Endothelial cell of umbilical vein (primary cell): ENCODE measurements at regions not wholly inside any gene's neighbourhood (a gene's known extent, or its start where the extent isn't known, plus 50 kb on each side); places are given as distances from the start of the nearest gene placed in this dataset.

Experiments
- BruUV-seq: library from RNA; stranded (reverse); fragments of 400-500 nt; replicated peaks from 2 replicates; lab custom pipeline; 2021; lab: Mats Ljungman, UMichigan
- CTCF ChIA-PET: fragments of 300-600, 350-600 bp; sonication (Branson Sonifier 250); formaldehyde crosslinking; loops from one replicate; lab custom pipeline; 2021; ENCODE audit warnings: antibody characterized with exemption, inconsistent platforms; lab: Charles Lee
- POLR2A ChIA-PET: fragments of 300-600, 350-600 bp; sonication (Branson Sonifier 250); formaldehyde crosslinking; loops from one replicate; lab custom pipeline; 2021; ENCODE audit warnings: antibody characterized with exemption, inconsistent platforms; lab: Charles Lee
- DNase-seq: peaks from one replicate; pipeline ENCODE4 v3.0.0-alpha.2; 2011; ENCODE audit warnings: low read depth, low spot score
- FAIRE-seq: peaks from 2 replicates; lab custom pipeline; 2011; peaks lifted over from hg19 to GRCh38; lab: Jason Lieb, UNC
- H2AFZ ChIP-seq: 2 replicates; pipeline ENCODE4 v1.6.0; 2012; ENCODE audit warnings: low read depth, low read length, control low read depth, inconsistent platforms
- H3K27ac ChIP-seq: 2 replicates; pipeline ENCODE4 v1.5.1; 2011; ENCODE audit warnings: low read depth, mild to moderate bottlenecking, control low read depth, low read length, moderate library complexity; ENCODE audit not compliant: insufficient read depth
- H3K27me3 ChIP-seq, 2 experiments: 2 replicates each; pipeline versions ENCODE4 v1.6.0 to v1.6.1; 2011; ENCODE audit warnings: low read length in 2 of 2, mixed read lengths in 1 of 2; ENCODE audit not compliant: control insufficient read depth in 2 of 2, insufficient read depth in 2 of 2
- H3K36me3 ChIP-seq, 2 experiments: 2 replicates in 1 of 2; 3 replicates in 1 of 2; pipeline ENCODE4 v1.5.1; 2011; ENCODE audit warnings: low read length in 2 of 2, mild to moderate bottlenecking in 1 of 2, moderate library complexity in 1 of 2; ENCODE audit not compliant: control insufficient read depth in 2 of 2, insufficient read depth in 2 of 2; ENCODE audit errors: extremely low read depth in 1 of 2
- H3K4me1 ChIP-seq: 3 replicates; pipeline ENCODE4 v1.5.1; 2011; ENCODE audit warnings: mild to moderate bottlenecking, low read length; ENCODE audit not compliant: control insufficient read depth, insufficient read depth; ENCODE audit errors: extremely low read depth
- H3K4me2 ChIP-seq: 2 replicates; pipeline ENCODE4 v1.6.1; 2011; ENCODE audit warnings: low read length, control low read depth, mixed read lengths; ENCODE audit not compliant: insufficient read depth
- H3K4me3 ChIP-seq, 3 experiments: fragments of 200-600 bp in 1 of 3; sonication (generic), shearing (Covaris generic) in 1 of 3; replicated peaks in 1 of 3; 2 replicates each; pipeline ENCODE4 v1.5.1; 2011 to 2016; ENCODE audit warnings: control low read depth in 3 of 3, low read length in 3 of 3, mild to moderate bottlenecking in 2 of 3, inconsistent platforms in 1 of 3, low read depth in 1 of 3, moderate library complexity in 1 of 3; ENCODE audit not compliant: insufficient read depth in 1 of 3
- H3K79me2 ChIP-seq: 2 replicates; pipeline ENCODE4 v1.6.0; 2012; ENCODE audit warnings: low read length, inconsistent platforms; ENCODE audit not compliant: control insufficient read depth, insufficient read depth
- H3K9ac ChIP-seq: replicated peaks from 2 replicates; pipeline ENCODE3; 2011; ENCODE audit warnings: low read length, control low read depth; ENCODE audit not compliant: insufficient read depth; ENCODE audit errors: extremely low read depth
- H3K9me1 ChIP-seq: replicated peaks from 3 replicates; pipeline ENCODE4 v1.6.0; 2011; ENCODE audit warnings: mild to moderate bottlenecking, low read length; ENCODE audit not compliant: control insufficient read depth, insufficient read depth; ENCODE audit errors: extremely low read depth
- H3K9me3 ChIP-seq: replicated peaks from 2 replicates; pipeline ENCODE4 v1.5.1; 2012; ENCODE audit warnings: low read length, inconsistent platforms; ENCODE audit not compliant: control insufficient read depth, insufficient read depth
- H4K20me1 ChIP-seq: replicated peaks from 2 replicates; pipeline ENCODE3; 2011; ENCODE audit warnings: mild to moderate bottlenecking, low read length; ENCODE audit not compliant: control insufficient read depth, insufficient read depth; ENCODE audit errors: extremely low read depth
- CTCF ChIP-seq, 2 donors: IDR thresholded peaks; 1 replicate in 1 of 2; 2 replicates in 1 of 2; pipeline ENCODE4 v1.5.1; 2011; ENCODE audit warnings: low read length in 2 of 2, mild to moderate bottlenecking in 2 of 2, moderate library complexity in 2 of 2, control low read depth in 1 of 2, inconsistent platforms in 1 of 2, low read depth in 1 of 2; ENCODE audit not compliant: insufficient read depth in 1 of 2; ENCODE audit errors: extremely low read depth in 1 of 2
- EZH2 ChIP-seq: IDR thresholded peaks from 2 replicates; pipeline ENCODE4 v1.6.1; 2012; ENCODE audit warnings: borderline replicate concordance, low read depth, mild to moderate bottlenecking, moderate library complexity, low read length, inconsistent platforms; ENCODE audit not compliant: severe bottlenecking
- FOS ChIP-seq: IDR thresholded peaks from 2 replicates; pipeline ENCODE4 v1.6.1; 2011; ENCODE audit warnings: mild to moderate bottlenecking, low read length, moderate library complexity, borderline replicate concordance; ENCODE audit not compliant: insufficient read depth
- GATA2 ChIP-seq: IDR thresholded peaks from 2 replicates; pipeline ENCODE4 v1.7.0; 2011; ENCODE audit warnings: low read depth, mild to moderate bottlenecking, moderate library complexity, mixed read lengths, low read length; ENCODE audit not compliant: insufficient read length, insufficient read depth
- JUN ChIP-seq: IDR thresholded peaks from 2 replicates; pipeline ENCODE4 v1.6.1; 2011; ENCODE audit warnings: borderline replicate concordance, low read depth; ENCODE audit not compliant: insufficient read length, insufficient read depth
- MAX ChIP-seq: IDR thresholded peaks from 2 replicates; pipeline ENCODE4 v1.6.1; 2011; ENCODE audit not compliant: insufficient read depth, insufficient read length
- MYC ChIP-seq: IDR thresholded peaks from one replicate; pipeline ENCODE4 v1.6.1; 2011; ENCODE audit warnings: mild to moderate bottlenecking, low read depth, low read length
- POLR2A ChIP-seq: IDR thresholded peaks from 2 replicates; pipeline ENCODE4 v1.6.1; 2012; ENCODE audit warnings: low read depth, mild to moderate bottlenecking, control low read depth, low read length
- POLR2AphosphoS5 ChIP-seq: IDR thresholded peaks from 2 replicates; pipeline ENCODE4 v1.6.1; 2012; ENCODE audit warnings: low read depth, mild to moderate bottlenecking, control low read depth, low read length, moderate library complexity; ENCODE audit not compliant: insufficient read depth
- dilution Hi-C: fragments of 300-500 bp; cut with MboI; formaldehyde crosslinking; loops from one replicate; pipeline ENCODE4 v1.15.0; 2019; ENCODE audit warnings: low sequenced_read_pairs; ENCODE audit not compliant: extremely low pct_ligation_motif_present
- intact Hi-C: fragments of 100-400 bp; cut with micrococcal nuclease; formaldehyde crosslinking; loops from one replicate; pipeline ENCODE4 v1.10.0; 2022

GRCh38 chr1:115400891-115401290, 62.8 kb upstream of the NGF start:
- Histone ChIP-seq H3K79me2 (no peaks in the 10 kb centered on the region), H3K27me3 (no peaks in the 10 kb centered on the region), H3K4me2 (no peak overlapping the region), H3K27ac (no peak overlapping the region), H3K36me3 (no peaks in the 10 kb centered on the region), H3K9ac (no peak overlapping the region), H4K20me1 (no peaks in the 10 kb centered on the region), H3K4me1 (no peaks in the 10 kb centered on the region), H3K4me3 (no peak overlapping the region), H3K9me3 (no peaks in the 10 kb centered on the region), H2AFZ (no peak overlapping the region), H3K9me1 (no peaks in the 10 kb centered on the region)
- no peak for FAIRE-seq
- DNase-seq, result no peak
- dilution Hi-C loops, result no loop called here
- no TSS peak for BruUV-seq
- TF ChIP-seq FOS (no peak), CTCF (IDR thresholded peaks at IDR 0.05; ENCODE audit: extremely low read depth in 1 of 2, insufficient read depth in 1 of 2, low read depth in 1 of 2, low read length in 2 of 2) (no peak), POLR2A (no peak), GATA2 (no peak), MYC (no peak), EZH2 (no peak), POLR2AphosphoS5 (no peak), MAX (no peak), JUN (no peak)
- ChIA-PET CTCF (no interaction called here), POLR2A (interaction anchor here (0.7 kb wide), 1 partner anchor 364 kb away, joined by 3 read pairs; no protein-coding TSS in a partner anchor)
- intact Hi-C loops, result no loop called here
